ENCODE measurements at regions not wholly inside any gene's neighbourhood (a gene's known extent, or its start where the extent isn't known, plus 50 kb on each side); places are given as distances from the start of the nearest gene placed in this dataset.
A peak's percentile ranks its signal among the peaks of the same experiment; 100 is the strongest.

- H3K4me3 ChIP-seq = no peak overlapping the region
- 0 to 100% (median 71%) methylated on average over 1 to 2 of the region's 2 CpGs; no CpG with 5 or more reads in 2 of the 10 experiments for WGBS, 10 experiments
- no peak for ATAC-seq (replicated peaks in 6 of 8)
- H3K4me1 ChIP-seq (replicated peaks in 1 of 2) = no peaks in the 10 kb centered on the region
- no peak overlapping the region for H3K27ac ChIP-seq
- in situ Hi-C loops (cut with MboI; ENCODE audit: low pct_unique_long_range_greater_than_20kb in 2 of 9, low sequenced_read_pairs in 9 of 9, unreplicated experiment in 9 of 9) = no loop called here
These were observed 320.4 kb downstream of the RWDD3 start for GRCh38 chr1:95554408-95554807.

DNA sequence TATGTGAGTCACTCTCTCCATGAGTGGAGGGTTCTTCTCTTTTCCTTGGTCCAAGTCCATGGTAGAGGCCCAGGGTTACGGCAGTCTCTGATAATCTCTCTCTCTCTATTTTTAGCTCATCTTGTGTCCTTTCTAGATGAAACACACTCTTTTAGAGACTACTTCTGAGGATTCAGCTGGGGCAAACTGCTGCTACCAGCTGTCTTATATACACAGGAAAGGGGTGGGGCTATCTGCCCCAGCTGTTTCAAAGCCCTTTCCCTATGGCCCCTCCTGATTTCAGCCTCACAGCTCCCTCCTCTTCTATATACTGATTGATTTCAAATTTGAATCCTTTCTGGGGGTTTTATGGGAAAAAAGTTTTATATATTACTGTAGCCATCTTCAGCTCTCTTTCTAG lies 324.8 kb downstream of the RWDD3 start:
- in situ Hi-C loops (cut with MboI; ENCODE audit: low pct_unique_long_range_greater_than_20kb in 2 of 9, low sequenced_read_pairs in 9 of 9, unreplicated experiment in 9 of 9) = no loop called here
- 0 to 100% (median 89%) methylated on average over 1 of the region's 1 CpG; no CpG with 5 or more reads in 4 of the 10 experiments for WGBS, 10 experiments
- no peak for ATAC-seq (replicated peaks in 6 of 8)
- H3K4me3 ChIP-seq = no peak overlapping the region
- no peak overlapping the region for H3K27ac ChIP-seq
- H3K4me1 ChIP-seq (replicated peaks in 1 of 2) = no peaks in the 10 kb centered on the region

DNA sequence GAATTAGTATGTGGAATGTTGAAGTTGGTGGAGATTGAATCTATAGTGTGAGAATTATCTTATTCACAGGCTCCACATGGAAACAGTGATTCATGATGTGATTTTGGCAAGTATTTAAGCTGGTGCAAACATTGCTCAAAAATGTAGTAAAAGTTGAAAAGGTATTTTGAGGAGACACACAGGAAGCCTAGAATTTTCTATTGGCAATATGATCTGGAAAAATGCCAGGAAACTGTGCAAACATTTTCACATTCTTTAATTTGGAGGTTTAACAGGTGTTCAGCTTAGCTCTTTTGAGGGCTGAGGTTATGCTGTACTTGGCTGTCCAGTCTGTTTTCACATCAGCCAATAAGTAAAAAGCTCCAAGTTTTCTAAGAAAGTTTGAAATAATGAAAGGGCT lies 327.3 kb downstream of the RWDD3 start:
- no peak for ATAC-seq (replicated peaks in 6 of 8)
- no peak overlapping the region for H3K27ac ChIP-seq
- H3K4me3 ChIP-seq = no peak overlapping the region
- H3K4me1 ChIP-seq (replicated peaks in 1 of 2) = no peaks in the 10 kb centered on the region
- in situ Hi-C loops (cut with MboI; ENCODE audit: low pct_unique_long_range_greater_than_20kb in 2 of 9, low sequenced_read_pairs in 9 of 9, unreplicated experiment in 9 of 9) = no loop called here

DNA sequence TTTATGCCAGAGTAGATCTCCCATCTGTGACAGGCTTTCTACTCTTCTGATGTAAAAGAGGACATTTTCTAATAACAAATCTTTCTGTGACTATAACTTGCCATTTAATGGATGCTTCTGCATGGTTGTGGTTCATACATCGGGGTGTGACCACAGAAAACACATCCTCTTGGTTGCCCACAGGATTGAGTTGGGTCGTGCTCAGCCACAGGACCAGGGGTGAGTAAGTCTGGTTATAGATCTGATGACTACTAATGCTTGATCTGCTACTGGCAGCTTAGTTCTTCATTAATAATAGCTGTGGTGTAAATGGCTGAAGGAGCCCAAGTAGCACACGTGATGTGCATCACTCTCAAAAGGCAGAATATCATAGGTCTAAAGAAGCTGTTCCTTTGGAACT lies 328.2 kb downstream of the RWDD3 start:
- Histone ChIP-seq H3K4me1 (replicated peaks in 1 of 2) (no peaks in the 10 kb centered on the region), H3K4me3 (no peak overlapping the region), H3K27ac (no peak overlapping the region)
- in situ Hi-C loops (cut with MboI; ENCODE audit: low pct_unique_long_range_greater_than_20kb in 2 of 9, low sequenced_read_pairs in 9 of 9, unreplicated experiment in 9 of 9) = no loop called here
- 14 to 100% (median 77%) methylated on average over 1 to 3 of the region's 3 CpGs for WGBS, 10 experiments
- no peak for ATAC-seq (replicated peaks in 6 of 8)

DNA sequence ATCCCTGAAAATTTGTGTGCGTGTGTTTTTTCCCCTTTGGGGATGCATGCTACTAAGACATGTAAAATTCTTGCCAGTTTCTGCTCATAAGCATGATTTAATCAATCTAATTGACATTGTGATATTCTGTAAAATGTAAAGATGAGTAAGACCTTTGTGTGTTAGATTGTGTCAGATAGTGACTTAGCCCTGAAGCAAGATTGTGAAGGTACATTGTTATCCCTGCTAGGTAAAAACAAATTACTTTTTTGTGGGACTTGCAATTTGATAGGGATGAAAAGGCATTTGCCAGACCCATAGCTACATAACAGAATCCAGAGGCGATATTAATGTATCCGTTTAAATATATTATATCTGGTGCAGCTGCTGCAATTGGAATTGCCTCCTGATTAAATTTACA lies 338.0 kb downstream of the RWDD3 start:
- ATAC-seq (replicated peaks in 6 of 8) = no peak
- in situ Hi-C loops (cut with MboI; ENCODE audit: low pct_unique_long_range_greater_than_20kb in 2 of 9, low sequenced_read_pairs in 9 of 9, unreplicated experiment in 9 of 9) = no loop called here
- H3K27ac ChIP-seq = no peak overlapping the region
- no peak overlapping the region for H3K4me3 ChIP-seq
- 0 to 100% (median 84%) methylated on average over 1 to 3 of the region's 3 CpGs for WGBS, 10 experiments
- H3K4me1 ChIP-seq (replicated peaks in 1 of 2) = no peaks in the 10 kb centered on the region

- in situ Hi-C loops (cut with MboI; ENCODE audit: low pct_unique_long_range_greater_than_20kb in 2 of 9, low sequenced_read_pairs in 9 of 9, unreplicated experiment in 9 of 9) = no loop called here
- Histone ChIP-seq H3K4me3 (no peak overlapping the region), H3K27ac (no peak overlapping the region), H3K4me1 (replicated peaks in 1 of 2) (no peaks in the 10 kb centered on the region)
- no peak for ATAC-seq (replicated peaks in 6 of 8)
- 0 to 93% (median 60%) methylated on average over 1 to 3 of the region's 3 CpGs for WGBS, 10 experiments
These were observed 339.0 kb downstream of the RWDD3 start for GRCh38 chr1:95572962-95573361.

DNA sequence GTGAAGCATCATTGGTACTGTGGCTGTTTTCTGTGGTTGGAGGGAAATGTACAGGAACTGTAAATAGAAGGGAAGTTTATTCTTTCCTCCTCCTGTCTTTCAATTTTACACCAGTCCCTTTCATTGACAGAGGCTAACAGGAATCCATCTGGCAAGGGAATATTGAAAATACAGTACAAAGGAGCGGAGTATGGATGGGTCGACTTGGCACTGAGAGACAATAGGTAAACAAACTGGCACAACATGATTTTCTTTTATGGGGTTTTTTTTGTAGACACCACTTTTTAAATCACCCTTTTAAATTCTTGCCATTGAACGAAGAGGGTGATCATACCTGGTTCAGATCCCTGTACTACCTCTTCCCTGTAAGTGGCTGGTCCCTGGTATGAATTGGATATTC lies 341.3 kb downstream of the RWDD3 start:
- H3K4me1 ChIP-seq (replicated peaks in 1 of 2) = no peaks in the 10 kb centered on the region
- in situ Hi-C loops (cut with MboI; ENCODE audit: low pct_unique_long_range_greater_than_20kb in 2 of 9, low sequenced_read_pairs in 9 of 9, unreplicated experiment in 9 of 9) = no loop called here
- 7 to 98% (median 75%) methylated on average over 2 to 3 of the region's 3 CpGs; no CpG with 5 or more reads in 2 of the 10 experiments for WGBS, 10 experiments
- H3K27ac ChIP-seq = no peak overlapping the region
- H3K4me3 ChIP-seq = no peak overlapping the region
- ATAC-seq (replicated peaks in 6 of 8) = no peak

- H3K27ac ChIP-seq = no peak overlapping the region
- in situ Hi-C loops (cut with MboI; ENCODE audit: low pct_unique_long_range_greater_than_20kb in 2 of 9, low sequenced_read_pairs in 9 of 9, unreplicated experiment in 9 of 9) = no loop called here
- no peak overlapping the region for H3K4me3 ChIP-seq
- peaks cover 11 to 12% of the 10 kb centered on the region in 2 donors for H3K4me1 ChIP-seq (replicated peaks in 1 of 2)
- WGBS, 10 experiments = 4 to 81% (median 40%) methylated on average over 1 to 3 of the region's 3 CpGs; no CpG with 5 or more reads in 1 of the 10 experiments
- ATAC-seq (replicated peaks in 6 of 8) = peak in 2 of 8 experiments; percentile 62 to 70
These were observed 344.5 kb downstream of the RWDD3 start for GRCh38 chr1:95578462-95578861.

GRCh38 chr1:95582191-95582590 lies 348.2 kb downstream of the RWDD3 start:
- Histone ChIP-seq H3K27ac (no peak overlapping the region), H3K4me1 (replicated peaks in 1 of 2) (peaks cover 15 to 21% of the 10 kb centered on the region in 2 donors), H3K4me3 (no peak overlapping the region)
- 63 to 100% (median 81%) methylated on average over 1 of the region's 1 CpG; no CpG with 5 or more reads in 2 of the 10 experiments for WGBS, 10 experiments
- peak in 2 of 8 experiments; percentile 31 to 42 for ATAC-seq (replicated peaks in 6 of 8)
- in situ Hi-C loops (cut with MboI; ENCODE audit: low pct_unique_long_range_greater_than_20kb in 2 of 9, low sequenced_read_pairs in 9 of 9, unreplicated experiment in 9 of 9) = no loop called here

DNA sequence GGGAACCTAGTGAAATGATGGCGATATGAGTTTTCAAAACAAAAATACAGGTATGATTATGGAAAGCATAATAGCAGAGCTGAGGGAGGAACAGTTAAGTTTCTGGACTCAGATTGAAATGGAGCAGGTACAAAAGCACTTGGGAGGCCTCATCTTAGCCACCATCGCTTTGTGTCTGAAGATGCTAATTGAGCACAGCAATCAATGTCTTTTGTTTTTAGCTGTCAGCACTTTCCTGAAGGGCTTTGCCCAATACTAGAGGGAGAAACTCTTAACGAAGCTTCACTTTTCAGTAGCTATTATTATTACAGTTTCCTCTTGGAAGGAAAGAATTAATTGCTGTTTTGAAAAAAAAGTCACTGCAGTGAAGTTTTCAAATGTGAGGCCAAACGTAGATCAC lies 348.7 kb downstream of the RWDD3 start:
- in situ Hi-C loops (cut with MboI; ENCODE audit: low pct_unique_long_range_greater_than_20kb in 2 of 9, low sequenced_read_pairs in 9 of 9, unreplicated experiment in 9 of 9) = no loop called here
- no peak overlapping the region for H3K27ac ChIP-seq
- H3K4me1 ChIP-seq (replicated peaks in 1 of 2) = peaks cover 15 to 21% of the 10 kb centered on the region in 2 donors
- no peak for ATAC-seq (replicated peaks in 6 of 8)
- H3K4me3 ChIP-seq = no peak overlapping the region
- WGBS, 10 experiments = 20 to 71% (median 43%) methylated on average over 2 to 4 of the region's 4 CpGs

GRCh38 chr1:95583661-95584210 lies 349.7 kb downstream of the RWDD3 start:
- 8 to 60% (median 54%) methylated on average over 1 to 4 of the region's 4 CpGs; no CpG with 5 or more reads in 1 of the 10 experiments for WGBS, 10 experiments
- peaks cover 15 to 21% of the 10 kb centered on the region in 2 donors for H3K4me1 ChIP-seq (replicated peaks in 1 of 2)
- in situ Hi-C loops (cut with MboI; ENCODE audit: low pct_unique_long_range_greater_than_20kb in 2 of 9, low sequenced_read_pairs in 9 of 9, unreplicated experiment in 9 of 9) = no loop called here
- H3K4me3 ChIP-seq = no peak overlapping the region
- H3K27ac ChIP-seq = no peak overlapping the region
- ATAC-seq (replicated peaks in 6 of 8) = peak in 4 of 8 experiments; percentile 15 to 48 (median 34)

DNA sequence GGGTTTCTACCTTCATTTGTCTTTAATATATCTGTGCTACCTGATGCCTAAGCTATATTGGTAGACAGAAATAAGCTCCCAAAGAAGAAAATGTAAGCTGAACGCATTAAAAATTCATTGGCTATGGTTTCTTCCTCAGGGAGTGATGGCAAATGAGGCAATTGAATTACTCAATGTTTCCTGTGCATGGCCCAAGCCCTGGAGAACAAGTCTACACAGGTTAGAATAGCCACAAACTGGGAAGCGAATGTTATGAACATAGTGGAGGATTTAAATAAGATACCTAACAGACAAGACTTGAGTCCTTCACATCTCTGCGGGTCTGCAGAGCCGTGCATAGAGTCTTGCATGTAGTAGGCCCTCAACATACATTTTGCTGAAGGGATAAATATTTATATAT lies 350.3 kb downstream of the RWDD3 start:
- in situ Hi-C loops (cut with MboI; ENCODE audit: low pct_unique_long_range_greater_than_20kb in 2 of 9, low sequenced_read_pairs in 9 of 9, unreplicated experiment in 9 of 9) = no loop called here
- H3K4me3 ChIP-seq = no peak overlapping the region
- H3K4me1 ChIP-seq (replicated peaks in 1 of 2) = peaks cover 15 to 21% of the 10 kb centered on the region in 2 donors
- 11 to 100% (median 88%) methylated on average over 2 to 4 of the region's 4 CpGs; no CpG with 5 or more reads in 1 of the 10 experiments for WGBS, 10 experiments
- H3K27ac ChIP-seq = no peak overlapping the region
- ATAC-seq (replicated peaks in 6 of 8) = no peak

- in situ Hi-C loops (cut with MboI; ENCODE audit: low pct_unique_long_range_greater_than_20kb in 2 of 9, low sequenced_read_pairs in 9 of 9, unreplicated experiment in 9 of 9) = no loop called here
- WGBS, 10 experiments = 5 to 80% (median 54%) methylated on average over 2 to 3 of the region's 3 CpGs
- ATAC-seq (replicated peaks in 6 of 8) = no peak
These were observed 370.8 kb downstream of the RWDD3 start for GRCh38 chr1:95604771-95605170.

GRCh38 chr1:95614197-95614596 lies 380.2 kb downstream of the RWDD3 start:
- no peak overlapping the region for H3K27ac ChIP-seq
- in situ Hi-C loops (cut with MboI; ENCODE audit: low pct_unique_long_range_greater_than_20kb in 2 of 9, low sequenced_read_pairs in 9 of 9, unreplicated experiment in 9 of 9) = no loop called here
- peaks cover 0 to 10% of the 10 kb centered on the region in 2 donors for H3K4me1 ChIP-seq (replicated peaks in 1 of 2)
- H3K4me3 ChIP-seq = no peak overlapping the region
- no peak for ATAC-seq (replicated peaks in 6 of 8)
- WGBS, 10 experiments = 17 to 98% (median 82%) methylated on average over 1 to 5 of the region's 5 CpGs; no CpG with 5 or more reads in 3 of the 10 experiments

More at GRCh38 chr1:95604771-95605170, 370.8 kb downstream of the RWDD3 start:
- no peaks in the 10 kb centered on the region for H3K4me1 ChIP-seq (replicated peaks in 1 of 2)
- no peak overlapping the region for H3K4me3 ChIP-seq
- H3K27ac ChIP-seq = no peak overlapping the region

All from motor neuron (in vitro differentiated cells).